ENCODE measurements at regions not wholly inside any gene's neighbourhood (a gene's known extent, or its start where the extent isn't known, plus 50 kb on each side); places are given as distances from the start of the nearest gene placed in this dataset.

DNA sequence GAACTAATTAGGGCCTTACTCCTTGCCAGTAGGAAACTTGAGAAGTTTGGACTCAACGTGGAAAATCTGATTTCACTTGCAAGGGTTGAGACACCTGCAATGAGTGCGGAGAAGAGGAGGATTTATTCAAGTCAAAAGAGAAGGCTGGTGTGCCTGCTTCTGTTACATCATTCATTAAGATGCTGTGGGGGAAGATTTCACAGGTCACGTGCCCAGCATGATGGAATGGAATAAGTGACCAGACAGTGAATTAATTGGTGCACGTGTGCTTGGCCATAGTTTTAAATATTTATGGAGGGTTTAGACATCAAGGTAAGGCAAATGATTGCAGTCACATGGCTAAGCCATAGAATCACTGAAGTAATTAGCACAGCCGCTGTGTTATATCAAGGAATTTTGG lies 155.0 kb downstream of the C7orf25 start:
- Histone ChIP-seq H4K8ac (replicated peaks; ENCODE audit: insufficient read length, low read depth, low read length) (no peak overlapping the region), H3K18ac (ENCODE audit: insufficient read length, low read depth, low read length) (no peak overlapping the region), H3K4me1 (ENCODE audit: insufficient read depth, low read length) (no peaks in the 10 kb centered on the region; the same call in 1 of the 2 replicates), H3K14ac (ENCODE audit: insufficient read depth, low read length) (no peak overlapping the region), H2BK12ac (ENCODE audit: insufficient read length, low read depth, low read length) (no peak overlapping the region), H2AK5ac (ENCODE audit: insufficient read length, low read length) (no peak overlapping the region), H3K56ac (ENCODE audit: insufficient read length, low read depth, low read length) (no peak overlapping the region), H4K20me1 (ENCODE audit: control insufficient read depth, insufficient read depth, insufficient read length) (no peaks in the 10 kb centered on the region), H3K27ac (ENCODE audit: insufficient read length, low read depth, low read length) (no peak overlapping the region), H3K23me2 (ENCODE audit: insufficient read length, low read depth, low read length, poor library complexity, severe bottlenecking) (no peaks in the 10 kb centered on the region), H2BK20ac (ENCODE audit: low read depth, low read length, poor library complexity, severe bottlenecking) (no peak overlapping the region), H2AFZ (ENCODE audit: low read length) (no peak overlapping the region), H3K4ac (ENCODE audit: low read depth, low read length) (no peak overlapping the region), H2BK120ac (ENCODE audit: low read depth, low read length, poor library complexity, severe bottlenecking) (no peak overlapping the region), H2BK15ac (ENCODE audit: low read depth, low read length) (no peak overlapping the region), H3K9me3 (ENCODE audit: control insufficient read depth, low read depth, low read length) (peaks cover 5% of the 10 kb centered on the region), H3K9ac (ENCODE audit: extremely low read depth, insufficient read length, low read length) (no peak overlapping the region), H3K27me3 (ENCODE audit: insufficient read depth, low read length) (no peaks in the 10 kb centered on the region), H2BK5ac (ENCODE audit: insufficient read length, low read length) (no peak overlapping the region), H3K23ac (ENCODE audit: insufficient read length, low read depth, low read length) (no peak overlapping the region), H3K79me1 (ENCODE audit: insufficient read depth, low read depth, low read length, poor library complexity, severe bottlenecking) (no peaks in the 10 kb centered on the region), H4K91ac (ENCODE audit: insufficient read length, low read depth, low read length) (no peak overlapping the region), H3K79me2 (ENCODE audit: insufficient read depth, low read length) (no peaks in the 10 kb centered on the region), H3K4me2 (ENCODE audit: insufficient read depth, insufficient read length, low read length) (no peak overlapping the region), H4K5ac (ENCODE audit: insufficient read length, low read depth, low read length) (no peak overlapping the region), H3T11ph (ENCODE audit: low read length) (no peak overlapping the region)
- DNase-seq, result no peak
- Mint-ChIP-seq H3K4me1 (peaks cover 13 to 16% of the 10 kb centered on the region in 2 experiments), H3K36me3 (ENCODE audit: insufficient read depth in 1 of 3, low read depth in 3 of 3) (no peaks in the 10 kb centered on the region), H3K27me3 (ENCODE audit: low read depth) (peaks cover 4% of the 10 kb centered on the region; the same call in 1 of the 2 replicates), H3K27ac (no peak overlapping the region), H3K9me3 (no peaks in the 10 kb centered on the region), H3K4me3 (no peak overlapping the region)
- TF ChIP-seq, protein P1, sequence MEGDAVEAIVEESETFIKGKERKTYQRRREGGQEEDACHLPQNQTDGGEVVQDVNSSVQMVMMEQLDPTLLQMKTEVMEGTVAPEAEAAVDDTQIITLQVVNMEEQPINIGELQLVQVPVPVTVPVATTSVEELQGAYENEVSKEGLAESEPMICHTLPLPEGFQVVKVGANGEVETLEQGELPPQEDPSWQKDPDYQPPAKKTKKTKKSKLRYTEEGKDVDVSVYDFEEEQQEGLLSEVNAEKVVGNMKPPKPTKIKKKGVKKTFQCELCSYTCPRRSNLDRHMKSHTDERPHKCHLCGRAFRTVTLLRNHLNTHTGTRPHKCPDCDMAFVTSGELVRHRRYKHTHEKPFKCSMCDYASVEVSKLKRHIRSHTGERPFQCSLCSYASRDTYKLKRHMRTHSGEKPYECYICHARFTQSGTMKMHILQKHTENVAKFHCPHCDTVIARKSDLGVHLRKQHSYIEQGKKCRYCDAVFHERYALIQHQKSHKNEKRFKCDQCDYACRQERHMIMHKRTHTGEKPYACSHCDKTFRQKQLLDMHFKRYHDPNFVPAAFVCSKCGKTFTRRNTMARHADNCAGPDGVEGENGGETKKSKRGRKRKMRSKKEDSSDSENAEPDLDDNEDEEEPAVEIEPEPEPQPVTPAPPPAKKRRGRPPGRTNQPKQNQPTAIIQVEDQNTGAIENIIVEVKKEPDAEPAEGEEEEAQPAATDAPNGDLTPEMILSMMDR (conservative IDR thresholded peaks at IDR 0.05), result no peak
- no CpG with 5 or more reads among the region's 5 CpGs for WGBS (ENCODE audit: extremely low coverage, insufficient read length, low lambda C conversion rate)
